ENCODE measurements at regions not wholly inside any gene's neighbourhood (a gene's known extent, or its start where the extent isn't known, plus 50 kb on each side); places are given as distances from the start of the nearest gene placed in this dataset.

GRCh38 chr10:43765516-43765915 is 116.8 kb upstream of the ZNF32 start (continued):
- TF ChIP-seq CHD7 (IDR thresholded peaks at IDR 0.05; ENCODE audit: insufficient replicate concordance, low read length) (no peak), CHD2 (IDR thresholded peaks at IDR 0.05; ENCODE audit: low read length) (no peak), FOSL1 (IDR thresholded peaks at IDR 0.05; ENCODE audit: insufficient read depth, low read depth, low read length) (no peak), ASH2L (IDR thresholded peaks at IDR 0.05; ENCODE audit: low read length) (no peak), HDAC2 (IDR thresholded peaks at IDR 0.05; ENCODE audit: borderline replicate concordance in 1 of 2, low read depth in 2 of 2, low read length in 2 of 2) (no peak), CBX8 (IDR thresholded peaks at IDR 0.05; ENCODE audit: borderline replicate concordance, low read depth, low read length) (no peak), SP1 (IDR thresholded peaks at IDR 0.05; ENCODE audit: low read depth, low read length) (no peak), SUZ12 (IDR thresholded peaks at IDR 0.05; ENCODE audit: low read length) (no peak), BCL11A (IDR thresholded peaks at IDR 0.05; ENCODE audit: low read depth in 2 of 2, low read length in 2 of 2) (no peak)
- TF ChIP-seq, protein P1, sequence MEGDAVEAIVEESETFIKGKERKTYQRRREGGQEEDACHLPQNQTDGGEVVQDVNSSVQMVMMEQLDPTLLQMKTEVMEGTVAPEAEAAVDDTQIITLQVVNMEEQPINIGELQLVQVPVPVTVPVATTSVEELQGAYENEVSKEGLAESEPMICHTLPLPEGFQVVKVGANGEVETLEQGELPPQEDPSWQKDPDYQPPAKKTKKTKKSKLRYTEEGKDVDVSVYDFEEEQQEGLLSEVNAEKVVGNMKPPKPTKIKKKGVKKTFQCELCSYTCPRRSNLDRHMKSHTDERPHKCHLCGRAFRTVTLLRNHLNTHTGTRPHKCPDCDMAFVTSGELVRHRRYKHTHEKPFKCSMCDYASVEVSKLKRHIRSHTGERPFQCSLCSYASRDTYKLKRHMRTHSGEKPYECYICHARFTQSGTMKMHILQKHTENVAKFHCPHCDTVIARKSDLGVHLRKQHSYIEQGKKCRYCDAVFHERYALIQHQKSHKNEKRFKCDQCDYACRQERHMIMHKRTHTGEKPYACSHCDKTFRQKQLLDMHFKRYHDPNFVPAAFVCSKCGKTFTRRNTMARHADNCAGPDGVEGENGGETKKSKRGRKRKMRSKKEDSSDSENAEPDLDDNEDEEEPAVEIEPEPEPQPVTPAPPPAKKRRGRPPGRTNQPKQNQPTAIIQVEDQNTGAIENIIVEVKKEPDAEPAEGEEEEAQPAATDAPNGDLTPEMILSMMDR (IDR thresholded peaks at IDR 0.05; ENCODE audit: control extremely low read depth in 1 of 3, insufficient read depth in 1 of 3, low read depth in 1 of 3, low read length in 3 of 3): no peak

Measured in H1 (cell line).